Cardiac muscle cell (in vitro differentiated cells and primary cell): ENCODE measurements at regions not wholly inside any gene's neighbourhood (a gene's known extent, or its start where the extent isn't known, plus 50 kb on each side); places are given as distances from the start of the nearest gene placed in this dataset.

Source experiments
- DNase-seq, 2 donors: peaks; one replicate each; pipeline versions ENCODE4 v3.0.0 to v3.0.0-alpha.2; 2010 to 2017; ENCODE audit warnings: low read depth in 1 of 2, low spot score in 1 of 2
- H3K27ac ChIP-seq: fragments of 200-600 bp; sonication (generic); 2 replicates; pipeline ENCODE4 v1.5.1; 2016
- H3K27me3 ChIP-seq: fragments of 200-600 bp; sonication (generic); 2 replicates; pipeline ENCODE4 v1.6.0; 2016; ENCODE audit warnings: control low read depth
- H3K36me3 ChIP-seq: fragments of 200-600 bp; sonication (generic); 2 replicates; pipeline ENCODE4 v1.5.1; 2016; ENCODE audit warnings: control low read depth
- H3K4me1 ChIP-seq: fragments of 200-600 bp; sonication (generic); 2 replicates; pipeline ENCODE4 v1.8.1; 2017; ENCODE audit warnings: low read depth, mild to moderate bottlenecking, mixed run types
- H3K4me3 ChIP-seq: fragments of 200-600 bp; sonication (generic); 2 replicates; pipeline ENCODE4 v1.5.1; 2016; ENCODE audit warnings: mild to moderate bottlenecking
- H3K9me3 ChIP-seq: fragments of 200-600 bp; sonication (generic); 2 replicates; pipeline ENCODE4 v1.5.1; 2017; ENCODE audit warnings: low read depth, mild to moderate bottlenecking, control low read depth
- TF ChIP-seq, protein P1 (sequence below): IDR thresholded peaks from 2 replicates; pipeline ENCODE4 v1.5.1; 2012; ENCODE audit warnings: low read depth, mild to moderate bottlenecking, low read length

GRCh38 chr14:99322731-99323599, 51.0 kb upstream of the BCL11B start:
- no peak overlapping the region for H3K27ac ChIP-seq
- H3K4me3 ChIP-seq, result no peak overlapping the region
- H3K4me1 ChIP-seq, result peaks cover 7% of the 10 kb centered on the region
- no peaks in the 10 kb centered on the region for H3K36me3 ChIP-seq
- H3K9me3 ChIP-seq, result no peaks in the 10 kb centered on the region
- TF ChIP-seq, protein P1, sequence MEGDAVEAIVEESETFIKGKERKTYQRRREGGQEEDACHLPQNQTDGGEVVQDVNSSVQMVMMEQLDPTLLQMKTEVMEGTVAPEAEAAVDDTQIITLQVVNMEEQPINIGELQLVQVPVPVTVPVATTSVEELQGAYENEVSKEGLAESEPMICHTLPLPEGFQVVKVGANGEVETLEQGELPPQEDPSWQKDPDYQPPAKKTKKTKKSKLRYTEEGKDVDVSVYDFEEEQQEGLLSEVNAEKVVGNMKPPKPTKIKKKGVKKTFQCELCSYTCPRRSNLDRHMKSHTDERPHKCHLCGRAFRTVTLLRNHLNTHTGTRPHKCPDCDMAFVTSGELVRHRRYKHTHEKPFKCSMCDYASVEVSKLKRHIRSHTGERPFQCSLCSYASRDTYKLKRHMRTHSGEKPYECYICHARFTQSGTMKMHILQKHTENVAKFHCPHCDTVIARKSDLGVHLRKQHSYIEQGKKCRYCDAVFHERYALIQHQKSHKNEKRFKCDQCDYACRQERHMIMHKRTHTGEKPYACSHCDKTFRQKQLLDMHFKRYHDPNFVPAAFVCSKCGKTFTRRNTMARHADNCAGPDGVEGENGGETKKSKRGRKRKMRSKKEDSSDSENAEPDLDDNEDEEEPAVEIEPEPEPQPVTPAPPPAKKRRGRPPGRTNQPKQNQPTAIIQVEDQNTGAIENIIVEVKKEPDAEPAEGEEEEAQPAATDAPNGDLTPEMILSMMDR, result no peak
- no peaks in the 10 kb centered on the region for H3K27me3 ChIP-seq
- DNase-seq, result no peak

DNA sequence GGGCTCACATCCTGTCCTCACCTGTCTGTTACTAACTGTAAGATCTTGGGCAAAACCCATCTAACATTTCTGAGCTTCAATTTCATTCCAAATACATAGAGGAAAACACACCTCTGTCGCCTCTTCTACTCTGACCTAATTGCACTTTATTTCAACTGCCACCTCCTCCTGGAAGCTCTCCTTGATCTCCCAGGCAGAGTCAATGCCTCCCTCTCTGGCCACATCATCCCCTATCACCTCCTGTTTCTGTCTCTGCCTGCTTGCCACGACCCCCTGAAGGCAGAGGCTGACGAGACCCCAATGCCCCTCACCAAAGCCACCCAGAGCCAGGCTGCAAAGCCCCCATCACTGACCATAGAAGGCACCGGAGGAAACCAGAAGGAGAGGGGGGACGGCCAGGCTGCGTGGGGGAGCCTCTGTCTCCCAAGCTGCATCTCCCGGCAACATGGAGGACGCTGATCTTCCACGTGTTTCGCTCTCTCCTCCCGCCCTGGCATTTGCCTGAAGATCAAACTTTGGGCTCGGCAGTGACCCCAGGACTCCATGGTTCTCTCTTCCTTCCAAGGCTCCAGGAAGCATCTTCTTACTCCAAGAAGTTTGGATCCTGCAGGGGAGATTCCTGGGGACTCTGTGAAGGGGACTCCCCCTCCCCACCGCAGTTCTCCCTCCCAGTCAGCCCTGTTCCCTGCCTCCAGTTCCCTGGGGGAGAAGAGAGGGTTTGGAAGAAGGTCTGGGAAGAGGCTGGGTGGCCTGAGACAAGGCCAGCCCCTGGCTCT, 50.1 kb upstream of the BCL11B start:
- DNase-seq, result no peak
- Histone ChIP-seq H3K9me3 (no peaks in the 10 kb centered on the region), H3K4me3 (no peak overlapping the region), H3K36me3 (no peaks in the 10 kb centered on the region), H3K27ac (no peak overlapping the region), H3K27me3 (no peaks in the 10 kb centered on the region), H3K4me1 (no peaks in the 10 kb centered on the region)
- TF ChIP-seq, protein P1, result no peak
